GM23338 (cell line): ENCODE measurements at regions not wholly inside any gene's neighbourhood (a gene's known extent, or its start where the extent isn't known, plus 50 kb on each side); places are given as distances from the start of the nearest gene placed in this dataset.

Source experiments
- ATAC-seq: fragments of 200-7000 bp; cut with Tn5 transposase; 3 replicates; pipeline ENCODE4 v1.9.1; 2020
- DNase-seq: peaks from one replicate; pipeline ENCODE4 v3.0.0-alpha.2; 2015; ENCODE audit warnings: low spot score
- H2AFZ ChIP-seq: fragments of 200-600 bp; sonication (generic); 2 replicates; pipeline ENCODE4 v1.8.0; 2016; ENCODE audit warnings: antibody characterized with exemption, mild to moderate bottlenecking, moderate library complexity
- H3F3A ChIP-seq: fragments of 200-600 bp; sonication (generic); replicated peaks from 2 replicates; pipeline ENCODE4 v1.8.0; 2017; ENCODE audit warnings: antibody characterized with exemption, mixed run types, low read depth
- H3K27ac ChIP-seq: fragments of 200-600 bp; sonication (generic); 2 replicates; pipeline ENCODE4 v1.6.1; 2016; ENCODE audit warnings: low read depth
- H3K27me3 ChIP-seq: fragments of 200-600 bp; sonication (generic); 2 replicates; pipeline ENCODE4 v1.8.0; 2016; ENCODE audit warnings: mild to moderate bottlenecking, mixed run types, moderate library complexity; ENCODE audit not compliant: insufficient read depth
- H3K36me3 ChIP-seq: fragments of 200-600 bp; sonication (generic); 2 replicates; pipeline ENCODE4 v1.8.0; 2016; ENCODE audit warnings: mild to moderate bottlenecking; ENCODE audit not compliant: insufficient read depth
- H3K4me1 ChIP-seq: fragments of 200-600 bp; sonication (generic); 2 replicates; pipeline ENCODE4 v1.8.0; 2016; ENCODE audit warnings: mild to moderate bottlenecking, moderate library complexity; ENCODE audit not compliant: insufficient read depth
- H3K4me2 ChIP-seq: fragments of 200-600 bp; sonication (generic); 2 replicates; pipeline ENCODE4 v1.7.1; 2017; ENCODE audit warnings: mixed run types
- H3K4me3 ChIP-seq: fragments of 200-600 bp; sonication (generic); 2 replicates; pipeline ENCODE4 v1.6.1; 2016; ENCODE audit warnings: mixed run types
- H3K79me2 ChIP-seq: fragments of 200-600 bp; sonication (generic); replicated peaks from 2 replicates; pipeline ENCODE4 v1.8.0; 2017; ENCODE audit warnings: mild to moderate bottlenecking; ENCODE audit not compliant: insufficient read depth
- H3K9me2 ChIP-seq: fragments of 200-600 bp; sonication (generic); 2 replicates; pipeline ENCODE4 v1.8.0; 2017; ENCODE audit not compliant: insufficient read depth
- H4K20me1 ChIP-seq: fragments of 200-600 bp; sonication (generic); replicated peaks from 2 replicates; pipeline ENCODE4 v1.8.0; 2017; ENCODE audit warnings: mild to moderate bottlenecking; ENCODE audit not compliant: insufficient read depth
- H3K27ac Mint-ChIP-seq: 2 replicates; pipeline ENCODE4 v1.8.0; 2020; ENCODE audit warnings: inconsistent platforms, mild to moderate bottlenecking, moderate library complexity, mixed read lengths
- H3K27me3 Mint-ChIP-seq: 3 replicates; pipeline ENCODE4 v1.8.0; 2022; ENCODE audit warnings: low read depth, mild to moderate bottlenecking, moderate library complexity, mixed read lengths, inconsistent platforms; ENCODE audit not compliant: insufficient read depth, poor library complexity
- H3K36me3 Mint-ChIP-seq: 3 replicates; pipeline ENCODE4 v1.8.0; 2021; ENCODE audit warnings: low read depth, mild to moderate bottlenecking, inconsistent platforms, moderate library complexity, mixed read lengths
- H3K4me1 Mint-ChIP-seq: 3 replicates; pipeline ENCODE4 v1.8.0; 2020; ENCODE audit warnings: mild to moderate bottlenecking, inconsistent platforms, mixed read lengths
- H3K4me3 Mint-ChIP-seq: 3 replicates; pipeline ENCODE4 v1.8.0; 2021; ENCODE audit warnings: moderate library complexity, mild to moderate bottlenecking, inconsistent platforms, mixed read lengths
- H3K9me3 Mint-ChIP-seq: 3 replicates; pipeline ENCODE4 v1.8.0; 2020; ENCODE audit warnings: moderate library complexity, mild to moderate bottlenecking, inconsistent platforms, mixed read lengths
- CTCF ChIP-seq, 2 experiments: fragments of 200-600 bp in 1 of 2; sonication (generic) in 1 of 2; conservative IDR thresholded peaks; 2 replicates each; pipeline versions ENCODE4 v1.5.1 to v1.6.1; 2016 to 2017; ENCODE audit warnings: antibody characterized with exemption in 2 of 2, low read depth in 2 of 2, mild to moderate bottlenecking in 2 of 2, moderate library complexity in 1 of 2
- EZH2phosphoT487 ChIP-seq: fragments of 200-600 bp; sonication (generic); IDR thresholded peaks from one replicate; pipeline ENCODE4 v1.8.1; 2018; ENCODE audit warnings: antibody characterized with exemption; ENCODE audit not compliant: unreplicated experiment
- JUNB ChIP-seq: IDR thresholded peaks from one replicate; pipeline ENCODE4 v1.6.1; 2016; ENCODE audit warnings: antibody characterized with exemption; ENCODE audit not compliant: unreplicated experiment
- REST ChIP-seq: IDR thresholded peaks from one replicate; pipeline ENCODE4 v1.6.1; 2018; ENCODE audit warnings: antibody characterized with exemption; ENCODE audit not compliant: unreplicated experiment
- STAT1 ChIP-seq: IDR thresholded peaks from one replicate; pipeline ENCODE4 v1.6.1; 2016; ENCODE audit warnings: antibody characterized with exemption; ENCODE audit not compliant: unreplicated experiment
- ZNF114 ChIP-seq: fragments of 250-450 bp; sonication (Bioruptor Pico); IDR thresholded peaks from 2 replicates; pipeline ENCODE4 v1.5.0; 2020; ENCODE audit warnings: mild to moderate bottlenecking, moderate library complexity
- ZNF331 ChIP-seq: fragments of 250-450 bp; sonication (Bioruptor Pico); IDR thresholded peaks from 2 replicates; pipeline ENCODE4 v1.5.0; 2020; ENCODE audit warnings: low read depth, mild to moderate bottlenecking, moderate library complexity
- ZNF462 ChIP-seq: fragments of 250-450 bp; sonication (Bioruptor Pico); IDR thresholded peaks from 2 replicates; pipeline ENCODE4 v1.5.0; 2020; ENCODE audit warnings: mild to moderate bottlenecking, moderate library complexity

DNA sequence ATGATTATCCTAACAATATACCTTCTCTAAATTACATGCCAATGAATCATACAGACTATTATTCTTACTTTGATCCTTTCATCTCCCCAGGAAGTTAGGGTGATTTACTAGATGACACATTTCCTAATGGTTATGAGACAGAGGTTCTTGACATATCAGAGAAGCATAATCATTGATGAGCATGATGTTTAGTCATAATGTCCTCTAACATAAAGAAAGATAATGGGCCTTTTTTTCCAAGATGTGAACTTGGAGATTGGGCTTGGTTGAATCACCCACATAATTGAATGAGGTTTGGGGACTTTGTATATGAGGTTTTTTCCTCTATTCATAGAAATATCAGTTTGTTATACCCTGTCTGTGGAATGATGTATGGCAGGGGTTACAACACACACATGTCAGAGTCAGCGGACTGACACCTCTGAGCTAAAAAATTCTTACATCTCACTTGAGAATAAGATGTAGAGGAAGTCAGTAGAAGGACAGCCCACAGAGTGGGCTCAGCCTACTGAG is 69.7 kb upstream of the DCBLD2 start (continued):
- TF ChIP-seq CTCF (conservative IDR thresholded peaks at IDR 0.05; ENCODE audit: low read depth in 2 of 2) (no peak), ZNF331 (no peak), ZNF114 (CRISPR knock-in tag) (no peak), REST (no peak), EZH2phosphoT487 (no peak), JUNB (no peak)

DNA sequence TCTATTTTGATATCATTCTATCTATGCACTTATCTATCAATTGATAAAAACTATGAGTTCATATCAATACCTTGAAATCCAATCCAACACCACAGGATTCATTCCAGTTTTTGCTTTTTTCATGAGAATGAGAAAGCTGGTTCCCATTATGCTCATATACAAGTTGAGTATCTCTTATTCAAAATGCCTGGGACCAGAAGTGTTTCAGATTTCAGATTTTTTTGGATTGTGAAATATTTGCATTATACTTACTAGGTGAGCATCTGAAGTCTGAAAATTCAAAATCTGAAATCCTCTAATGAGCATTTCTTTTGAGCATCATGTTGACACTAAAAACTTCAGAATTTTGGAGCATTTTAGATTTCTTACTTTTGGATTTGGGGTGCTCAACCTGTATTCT is 67.8 kb upstream of the DCBLD2 start:
- H3K4me2 ChIP-seq: no peak overlapping the region
- H3K4me1 Mint-ChIP-seq: no peaks in the 10 kb centered on the region
- H3K27me3 Mint-ChIP-seq: peaks cover 3% of the 10 kb centered on the region
- no peaks in the 10 kb centered on the region for H3K36me3 ChIP-seq
- DNase-seq (no peak), ATAC-seq (no peak)
- H4K20me1 ChIP-seq: no peaks in the 10 kb centered on the region
- H3K4me1 ChIP-seq: no peaks in the 10 kb centered on the region
- H3K9me2 ChIP-seq: no peaks in the 10 kb centered on the region
- no peaks in the 10 kb centered on the region for H3K27me3 ChIP-seq
- no peaks in the 10 kb centered on the region for H3K79me2 ChIP-seq
- no peak overlapping the region for H2AFZ ChIP-seq
- no peaks in the 10 kb centered on the region for H3F3A ChIP-seq
- no peak overlapping the region for H3K27ac ChIP-seq
- no peak overlapping the region for H3K27ac Mint-ChIP-seq
- H3K9me3 Mint-ChIP-seq: peaks cover 3% of the 10 kb centered on the region; the same call in 1 of the 3 replicates
- no peak overlapping the region for H3K4me3 ChIP-seq
- H3K36me3 Mint-ChIP-seq: peaks cover 2% of the 10 kb centered on the region; the same call in 1 of the 3 replicates
- no peak overlapping the region for H3K4me3 Mint-ChIP-seq
- TF ChIP-seq REST (no peak), EZH2phosphoT487 (no peak), ZNF462 (no peak), STAT1 (no peak), ZNF331 (no peak), JUNB (no peak)
